A549 (cell line): ENCODE measurements at regions not wholly inside any gene's neighbourhood (a gene's known extent, or its start where the extent isn't known, plus 50 kb on each side); places are given as distances from the start of the nearest gene placed in this dataset.

Source experiments
- ATAC-seq, 2 experiments: fragments of 200-7000 bp in 1 of 2; fragments of >200 bp in 1 of 2; cut with Nextera tagmentation in 1 of 2; cut with Tn5 transposase in 1 of 2; 3 replicates each; pipeline versions ENCODE4 v1.8.0 to v1.9.1; 2018 to 2020; ENCODE audit warnings: mild to moderate bottlenecking in 1 of 2, moderate library complexity in 1 of 2
- CTCF ChIA-PET: fragments of 300-600 bp; sonication (Branson Sonifier 250); formaldehyde crosslinking; extraction: SDS; loops from one replicate; lab custom pipeline; 2021; ENCODE audit warnings: antibody characterized with exemption, inconsistent platforms; lab: Yijun Ruan, JAX
- POLR2A ChIA-PET: fragments of 350-600 bp; formaldehyde crosslinking; extraction: SDS; loops from one replicate; lab custom pipeline; 2021; ENCODE audit warnings: antibody characterized with exemption, inconsistent platforms; lab: Yijun Ruan, JAX
- DNase-seq, 2 experiments: peaks; one replicate each; pipeline versions ENCODE4 v3.0.0 to v3.0.0-alpha.2; 2011 to 2016; ENCODE audit warnings: low read depth in 1 of 2, low spot score in 1 of 2
- FAIRE-seq: peaks from 2 replicates; lab custom pipeline; 2011; peaks lifted over from hg19 to GRCh38; lab: Jason Lieb, UNC
- H3K27ac ChIP-seq, 2 experiments: fragments of >200 bp; sonication (Bioruptor Twin); formaldehyde crosslinking; 3 replicates each; pipeline ENCODE4 v1.5.1; 2016 to 2017
- H3K4me1 ChIP-seq: fragments of >200 bp; sonication (Bioruptor Twin); formaldehyde crosslinking; 3 replicates; pipeline ENCODE4 v1.6.1; 2016
- H3K4me2 ChIP-seq: fragments of >200 bp; sonication (Bioruptor Twin); formaldehyde crosslinking; 3 replicates; pipeline ENCODE4 v1.6.1; 2016
- H3K4me3 ChIP-seq: fragments of >200 bp; sonication (Bioruptor Twin); formaldehyde crosslinking; 3 replicates; pipeline ENCODE4 v1.5.1; 2016
- H3K9me3 ChIP-seq: fragments of >200 bp; sonication (Bioruptor Twin); formaldehyde crosslinking; 3 replicates; pipeline ENCODE4 v1.6.1; 2016
- CBX8 ChIP-seq: fragments of 200-600 bp; sonication (generic); IDR thresholded peaks from 2 replicates; pipeline ENCODE4 v1.6.1; 2016
- CEBPB ChIP-seq, 2 experiments: fragments of >200 bp in 1 of 2; sonication (Bioruptor Twin) in 1 of 2; formaldehyde crosslinking in 1 of 2; IDR thresholded peaks; 2 replicates each; pipeline ENCODE4 v1.6.1; 2012 to 2016
- CHD4 ChIP-seq: fragments of 200-600 bp; sonication (generic); IDR thresholded peaks from 2 replicates; pipeline ENCODE4 v1.6.1; 2016; ENCODE audit warnings: antibody characterized with exemption, mild to moderate bottlenecking, borderline replicate concordance
- ELK1 ChIP-seq: fragments of 150-350 bp; IDR thresholded peaks from 2 replicates; pipeline ENCODE4 v1.6.1; 2014; ENCODE audit warnings: low read depth, mild to moderate bottlenecking, low read length
- EP300 ChIP-seq, 2 experiments: fragments of >200 bp; sonication (Bioruptor Twin); formaldehyde crosslinking; IDR thresholded peaks; 2 replicates in 1 of 2; 3 replicates in 1 of 2; pipeline ENCODE4 v1.6.1; 2016 to 2017
- ESRRA ChIP-seq: fragments of 150-350 bp; IDR thresholded peaks from 2 replicates; pipeline ENCODE4 v1.6.1; 2014; ENCODE audit warnings: mild to moderate bottlenecking, low read length, borderline replicate concordance
- FOSL2 ChIP-seq, 2 experiments: fragments of 450-650 bp in 1 of 2; fragments of >200 bp in 1 of 2; sonication (Bioruptor Twin) in 1 of 2; formaldehyde crosslinking; IDR thresholded peaks; 2 replicates each; pipeline versions ENCODE4 v1.5.0 to v1.6.1; 2016 to 2020; ENCODE audit warnings: mild to moderate bottlenecking in 1 of 2, moderate library complexity in 1 of 2
- FOXS1 ChIP-seq: fragments of 250-450 bp; sonication (Bioruptor Pico); IDR thresholded peaks from 2 replicates; pipeline ENCODE4 v1.5.0; 2020; ENCODE audit warnings: mild to moderate bottlenecking, moderate library complexity
- GATA3 ChIP-seq: IDR thresholded peaks from 2 replicates; pipeline ENCODE4 v1.6.1; 2012; ENCODE audit warnings: borderline replicate concordance
- HDAC2 ChIP-seq: fragments of 200-600 bp; sonication (generic); IDR thresholded peaks from 2 replicates; pipeline ENCODE4 v1.6.1; 2016
- KDM5A ChIP-seq: fragments of 200-600 bp; sonication (generic); IDR thresholded peaks from 2 replicates; pipeline ENCODE4 v1.6.1; 2016; ENCODE audit warnings: antibody characterized with exemption, mild to moderate bottlenecking
- MYC ChIP-seq: IDR thresholded peaks from 2 replicates; pipeline ENCODE4 v1.6.1; 2012; ENCODE audit warnings: mild to moderate bottlenecking, inconsistent platforms, low read length, improper control_type of control experiment, borderline replicate concordance
- NPAS2 ChIP-seq: fragments of 250-450 bp; sonication (Bioruptor Pico); IDR thresholded peaks from 2 replicates; pipeline ENCODE4 v1.8.0; 2022; ENCODE audit warnings: mild to moderate bottlenecking, moderate library complexity, borderline replicate concordance
- NR3C1 ChIP-seq: fragments of >200 bp; sonication (Bioruptor Twin); formaldehyde crosslinking; IDR thresholded peaks from 3 replicates; pipeline ENCODE4 v1.6.1; 2017
- POLR2A ChIP-seq: IDR thresholded peaks from 2 replicates; pipeline ENCODE4 v1.6.1; 2012; ENCODE audit warnings: mild to moderate bottlenecking, low read length
- POLR2AphosphoS2 ChIP-seq: conservative IDR thresholded peaks from 2 replicates; pipeline ENCODE4 v1.6.1; 2012; ENCODE audit warnings: low read length, improper control_type of control experiment, inconsistent platforms
- RCOR1 ChIP-seq: fragments of 150-350 bp; IDR thresholded peaks from 2 replicates; pipeline ENCODE4 v1.6.1; 2014; ENCODE audit warnings: antibody characterized with exemption, low read length, low read depth
- RFX5 ChIP-seq: fragments of 450-650 bp; IDR thresholded peaks from 2 replicates; pipeline ENCODE4 v1.7.1; 2014; ENCODE audit warnings: antibody characterized with exemption, mild to moderate bottlenecking, moderate library complexity
- ZC3H11A ChIP-seq: fragments of 450-650 bp; IDR thresholded peaks from 2 replicates; pipeline ENCODE4 v1.6.1; 2014; ENCODE audit warnings: antibody characterized with exemption, mild to moderate bottlenecking
- ZFP36 ChIP-seq: fragments of 450-650 bp; IDR thresholded peaks from 2 replicates; pipeline ENCODE4 v1.6.1; 2014; ENCODE audit warnings: borderline replicate concordance; ENCODE audit not compliant: partially characterized antibody
- WGBS: methylation state at CpG from one replicate; pipeline ENCODE4 v1.1.6; 2017; ENCODE audit errors: missing lambda C conversion rate; 5-methylcytosine and 5-hydroxymethylcytosine counted together
- TF ChIP-seq, protein P1 (sequence below): fragments of 450-650 bp; IDR thresholded peaks from 2 replicates; pipeline ENCODE4 v1.6.1; 2014; ENCODE audit warnings: antibody characterized with exemption
- TF ChIP-seq, protein P2 (sequence below): fragments of >200 bp; sonication (Bioruptor Twin); formaldehyde crosslinking; IDR thresholded peaks from 3 replicates; pipeline ENCODE4 v1.5.1; 2016

DNA sequence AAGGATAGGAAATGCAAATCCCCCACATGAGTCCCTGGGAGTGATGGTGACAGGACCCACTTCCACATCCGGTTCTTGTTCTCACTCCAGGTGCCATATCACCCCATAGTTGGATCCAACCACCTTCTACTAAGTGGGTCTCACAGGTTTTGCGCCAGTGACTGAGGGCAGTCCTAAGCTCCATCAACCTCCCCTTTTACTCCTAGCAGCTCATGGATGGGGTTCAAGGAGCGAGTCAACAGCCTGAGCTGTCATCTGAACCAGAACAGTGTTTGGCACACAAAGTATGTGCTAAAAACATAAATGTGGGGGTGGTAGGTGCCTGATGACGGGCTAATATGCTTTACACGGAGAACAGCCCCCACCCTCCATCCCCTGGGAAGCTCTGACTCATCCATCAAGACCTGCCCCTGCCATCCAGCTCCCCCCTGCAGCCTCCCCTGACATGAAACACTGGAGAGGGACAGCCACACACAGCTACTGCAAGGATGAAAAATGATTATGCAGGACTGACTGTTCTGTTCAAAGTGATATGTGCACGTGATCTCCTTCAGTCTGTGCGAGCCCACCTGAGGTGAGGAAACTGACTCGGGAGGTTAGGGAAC is 143.2 kb upstream of the CDH5 start:
- 5% methylated on average over 8 of the region's 8 CpGs for WGBS
- FAIRE-seq, result no peak
- H3K4me2 ChIP-seq, result no peak overlapping the region

DNA sequence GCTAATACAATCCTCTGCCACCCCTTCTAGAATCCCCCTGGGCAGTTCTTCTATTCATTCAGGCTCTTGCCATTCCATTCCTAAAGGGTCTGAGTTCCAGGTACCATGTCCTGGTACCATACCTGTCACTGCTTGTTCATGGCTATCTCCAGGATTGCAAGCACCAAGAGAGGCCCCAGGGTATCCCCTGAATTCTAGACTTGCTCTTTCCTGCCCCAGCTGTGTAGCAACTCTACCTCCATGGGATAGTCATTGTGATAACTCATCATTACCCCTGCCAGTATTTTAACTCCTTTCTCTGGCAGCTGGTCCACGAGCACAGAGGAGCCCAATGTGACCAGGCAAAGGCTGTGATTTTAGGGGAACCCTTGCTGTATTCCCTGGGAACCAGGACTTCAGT is 143.7 kb upstream of the CDH5 start:
- ChIA-PET CTCF (interaction anchor here (0.7 to 0.9 kb wide), 3 partner anchors 54 to 1047 kb away, joined by 3 read pairs; no protein-coding TSS in a partner anchor), POLR2A (no interaction called here)
- 0% methylated on average over 1 of the region's 1 CpG for WGBS
- H3K4me1 ChIP-seq, result no peaks in the 10 kb centered on the region
- TF ChIP-seq POLR2A (no peak), POLR2AphosphoS2 (no peak), FOXS1 (CRISPR knock-in tag) (no peak), CHD4 (no peak), EP300 (IDR thresholded peaks at IDR 0.05) (no peak), RCOR1 (no peak), MYC (no peak), ZFP36 (no peak), ESRRA (no peak), HDAC2 (no peak)
- FAIRE-seq, result no peak
- no peak for ATAC-seq
- H3K4me3 ChIP-seq, result no peak overlapping the region
- no peak overlapping the region for H3K27ac ChIP-seq
- no peak overlapping the region for H3K4me2 ChIP-seq
- DNase-seq, result no peak
- no peaks in the 10 kb centered on the region for H3K9me3 ChIP-seq

More for the DNA sequence above, 143.2 kb upstream of the CDH5 start:
- ChIA-PET CTCF (interaction anchor here (0.7 to 0.9 kb wide), 2 partner anchors 53 to 616 kb away, joined by 3 read pairs; no protein-coding TSS in a partner anchor), POLR2A (no interaction called here)
- H3K27ac ChIP-seq, result no peak overlapping the region
- TF ChIP-seq NR3C1, result no peak
- no peak for TF ChIP-seq FOSL2 (IDR thresholded peaks at IDR 0.05)
- no peak for TF ChIP-seq FOSL2 (CRISPR knock-in tag; IDR thresholded peaks at IDR 0.05)
- no peak for TF ChIP-seq CHD4
- no peak for TF ChIP-seq CBX8
- TF ChIP-seq, protein P1, sequence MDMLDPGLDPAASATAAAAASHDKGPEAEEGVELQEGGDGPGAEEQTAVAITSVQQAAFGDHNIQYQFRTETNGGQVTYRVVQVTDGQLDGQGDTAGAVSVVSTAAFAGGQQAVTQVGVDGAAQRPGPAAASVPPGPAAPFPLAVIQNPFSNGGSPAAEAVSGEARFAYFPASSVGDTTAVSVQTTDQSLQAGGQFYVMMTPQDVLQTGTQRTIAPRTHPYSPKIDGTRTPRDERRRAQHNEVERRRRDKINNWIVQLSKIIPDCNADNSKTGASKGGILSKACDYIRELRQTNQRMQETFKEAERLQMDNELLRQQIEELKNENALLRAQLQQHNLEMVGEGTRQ, result no peak
- no peak for TF ChIP-seq NPAS2 (CRISPR knock-in tag)
- TF ChIP-seq, protein P2, sequence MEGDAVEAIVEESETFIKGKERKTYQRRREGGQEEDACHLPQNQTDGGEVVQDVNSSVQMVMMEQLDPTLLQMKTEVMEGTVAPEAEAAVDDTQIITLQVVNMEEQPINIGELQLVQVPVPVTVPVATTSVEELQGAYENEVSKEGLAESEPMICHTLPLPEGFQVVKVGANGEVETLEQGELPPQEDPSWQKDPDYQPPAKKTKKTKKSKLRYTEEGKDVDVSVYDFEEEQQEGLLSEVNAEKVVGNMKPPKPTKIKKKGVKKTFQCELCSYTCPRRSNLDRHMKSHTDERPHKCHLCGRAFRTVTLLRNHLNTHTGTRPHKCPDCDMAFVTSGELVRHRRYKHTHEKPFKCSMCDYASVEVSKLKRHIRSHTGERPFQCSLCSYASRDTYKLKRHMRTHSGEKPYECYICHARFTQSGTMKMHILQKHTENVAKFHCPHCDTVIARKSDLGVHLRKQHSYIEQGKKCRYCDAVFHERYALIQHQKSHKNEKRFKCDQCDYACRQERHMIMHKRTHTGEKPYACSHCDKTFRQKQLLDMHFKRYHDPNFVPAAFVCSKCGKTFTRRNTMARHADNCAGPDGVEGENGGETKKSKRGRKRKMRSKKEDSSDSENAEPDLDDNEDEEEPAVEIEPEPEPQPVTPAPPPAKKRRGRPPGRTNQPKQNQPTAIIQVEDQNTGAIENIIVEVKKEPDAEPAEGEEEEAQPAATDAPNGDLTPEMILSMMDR, result no peak
- no peak for TF ChIP-seq GATA3
- no peak for TF ChIP-seq RFX5
- no peak for TF ChIP-seq ZC3H11A
- TF ChIP-seq HDAC2, result no peak
- TF ChIP-seq POLR2AphosphoS2, result no peak
- H3K9me3 ChIP-seq, result no peaks in the 10 kb centered on the region
- DNase-seq (no peak), ATAC-seq (no peak)
- H3K4me1 ChIP-seq, result no peaks in the 10 kb centered on the region
- H3K4me3 ChIP-seq, result no peak overlapping the region

DNA sequence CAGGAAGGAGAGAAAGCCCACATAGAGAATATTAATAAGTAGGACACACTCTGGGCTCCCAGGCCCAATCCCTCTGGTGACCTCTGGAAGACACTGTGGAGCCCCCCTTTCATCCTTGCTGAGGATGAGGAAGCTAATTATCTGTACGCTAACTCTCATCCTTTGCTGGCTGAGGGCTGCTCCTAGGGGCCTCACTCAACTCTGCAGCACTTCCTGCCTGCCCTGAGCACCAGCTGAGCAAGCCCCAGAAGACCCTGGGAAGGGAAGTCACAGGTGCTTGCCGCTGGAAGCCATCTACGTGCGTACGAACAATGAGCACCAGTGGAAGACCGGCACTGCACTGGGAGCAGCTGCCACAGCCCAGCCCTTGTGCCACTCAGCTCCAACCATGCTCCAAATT is 145.8 kb upstream of the CDH5 start:
- POLR2A ChIA-PET, result no interaction called here
- Histone ChIP-seq H3K9me3 (no peaks in the 10 kb centered on the region), H3K27ac (no peak overlapping the region), H3K4me2 (no peak overlapping the region), H3K4me1 (no peaks in the 10 kb centered on the region), H3K4me3 (no peak overlapping the region)
- CTCF ChIA-PET, result no interaction called here
- DNase-seq (no peak), ATAC-seq (no peak), FAIRE-seq (no peak)
- TF ChIP-seq ZC3H11A (no peak), KDM5A (no peak), POLR2A (no peak), ELK1 (no peak), CEBPB (IDR thresholded peaks at IDR 0.05) (no peak), ESRRA (no peak), CBX8 (no peak)
- 50% methylated on average over 6 of the region's 6 CpGs for WGBS
